ENCODE measurements at regions not wholly inside any gene's neighbourhood (a gene's known extent, or its start where the extent isn't known, plus 50 kb on each side); places are given as distances from the start of the nearest gene placed in this dataset.

- H3K27me3 ChIP-seq (ENCODE audit: control insufficient read depth, insufficient read depth, low read length) = no peaks in the 10 kb centered on the region
- no peaks in the 10 kb centered on the region for H3K4me1 ChIP-seq (ENCODE audit: control insufficient read depth, insufficient read depth, low read length)
- no peak overlapping the region for H3K9ac ChIP-seq (ENCODE audit: low read length)
- H3K27ac ChIP-seq (ENCODE audit: low read depth, low read length) = no peak overlapping the region
- H3K4me3 ChIP-seq (ENCODE audit: low read depth, low read length) = no peak overlapping the region
- no peaks in the 10 kb centered on the region for H3K36me3 ChIP-seq (ENCODE audit: control insufficient read depth, insufficient read depth, low read length)
- no peaks in the 10 kb centered on the region for H3K9me3 ChIP-seq (ENCODE audit: control insufficient read depth, insufficient read depth, low read depth, low read length)
Measured at GRCh38 chr15:97473627-97474026, 486.9 kb upstream of the ARRDC4 start.

- Histone ChIP-seq H3K27ac (ENCODE audit: low read depth, low read length) (no peak overlapping the region), H3K4me3 (ENCODE audit: low read depth, low read length) (no peak overlapping the region), H3K9me3 (ENCODE audit: control insufficient read depth, insufficient read depth, low read depth, low read length) (no peaks in the 10 kb centered on the region), H3K9ac (ENCODE audit: low read length) (no peak overlapping the region), H3K4me1 (ENCODE audit: control insufficient read depth, insufficient read depth, low read length) (no peaks in the 10 kb centered on the region), H3K36me3 (ENCODE audit: control insufficient read depth, insufficient read depth, low read length) (no peaks in the 10 kb centered on the region), H3K27me3 (ENCODE audit: control insufficient read depth, insufficient read depth, low read length) (no peaks in the 10 kb centered on the region)
Measured at GRCh38 chr15:97479957-97480356, 480.5 kb upstream of the ARRDC4 start.

GRCh38 chr15:97482521-97482920, 478.0 kb upstream of the ARRDC4 start:
- H3K4me1 ChIP-seq (ENCODE audit: control insufficient read depth, insufficient read depth, low read length) = no peaks in the 10 kb centered on the region
- H3K27me3 ChIP-seq (ENCODE audit: control insufficient read depth, insufficient read depth, low read length) = no peaks in the 10 kb centered on the region
- no peaks in the 10 kb centered on the region for H3K9me3 ChIP-seq (ENCODE audit: control insufficient read depth, insufficient read depth, low read depth, low read length)
- no peak overlapping the region for H3K9ac ChIP-seq (ENCODE audit: low read length)
- H3K36me3 ChIP-seq (ENCODE audit: control insufficient read depth, insufficient read depth, low read length) = no peaks in the 10 kb centered on the region
- no peak overlapping the region for H3K4me3 ChIP-seq (ENCODE audit: low read depth, low read length)
- no peak overlapping the region for H3K27ac ChIP-seq (ENCODE audit: low read depth, low read length)

- H3K4me1 ChIP-seq (ENCODE audit: control insufficient read depth, insufficient read depth, low read length) = no peaks in the 10 kb centered on the region
- no peaks in the 10 kb centered on the region for H3K9me3 ChIP-seq (ENCODE audit: control insufficient read depth, insufficient read depth, low read depth, low read length)
- H3K27ac ChIP-seq (ENCODE audit: low read depth, low read length) = no peak overlapping the region
- H3K4me3 ChIP-seq (ENCODE audit: low read depth, low read length) = no peak overlapping the region
- H3K9ac ChIP-seq (ENCODE audit: low read length) = no peak overlapping the region
- no peaks in the 10 kb centered on the region for H3K36me3 ChIP-seq (ENCODE audit: control insufficient read depth, insufficient read depth, low read length)
- no peaks in the 10 kb centered on the region for H3K27me3 ChIP-seq (ENCODE audit: control insufficient read depth, insufficient read depth, low read length)
Measured at GRCh38 chr15:97483232-97483631, 477.3 kb upstream of the ARRDC4 start.

- H3K36me3 ChIP-seq (ENCODE audit: control insufficient read depth, insufficient read depth, low read length) = no peaks in the 10 kb centered on the region
- H3K4me3 ChIP-seq (ENCODE audit: low read depth, low read length) = no peak overlapping the region
- H3K9me3 ChIP-seq (ENCODE audit: control insufficient read depth, insufficient read depth, low read depth, low read length) = no peaks in the 10 kb centered on the region
- H3K9ac ChIP-seq (ENCODE audit: low read length) = no peak overlapping the region
- H3K4me1 ChIP-seq (ENCODE audit: control insufficient read depth, insufficient read depth, low read length) = no peaks in the 10 kb centered on the region
- no peak overlapping the region for H3K27ac ChIP-seq (ENCODE audit: low read depth, low read length)
- no peaks in the 10 kb centered on the region for H3K27me3 ChIP-seq (ENCODE audit: control insufficient read depth, insufficient read depth, low read length)
Measured at GRCh38 chr15:97490429-97490828, 470.1 kb upstream of the ARRDC4 start.

GRCh38 chr15:97501291-97501690, 459.2 kb upstream of the ARRDC4 start:
- Histone ChIP-seq H3K27ac (ENCODE audit: low read depth, low read length) (no peak overlapping the region), H3K4me1 (ENCODE audit: control insufficient read depth, insufficient read depth, low read length) (no peaks in the 10 kb centered on the region), H3K36me3 (ENCODE audit: control insufficient read depth, insufficient read depth, low read length) (no peaks in the 10 kb centered on the region), H3K27me3 (ENCODE audit: control insufficient read depth, insufficient read depth, low read length) (no peaks in the 10 kb centered on the region), H3K9ac (ENCODE audit: low read length) (no peak overlapping the region), H3K9me3 (ENCODE audit: control insufficient read depth, insufficient read depth, low read depth, low read length) (no peaks in the 10 kb centered on the region), H3K4me3 (ENCODE audit: low read depth, low read length) (no peak overlapping the region)

- H3K9ac ChIP-seq (ENCODE audit: low read length) = no peak overlapping the region
- no peak overlapping the region for H3K27ac ChIP-seq (ENCODE audit: low read depth, low read length)
- no peaks in the 10 kb centered on the region for H3K4me1 ChIP-seq (ENCODE audit: control insufficient read depth, insufficient read depth, low read length)
- no peak overlapping the region for H3K4me3 ChIP-seq (ENCODE audit: low read depth, low read length)
- no peaks in the 10 kb centered on the region for H3K27me3 ChIP-seq (ENCODE audit: control insufficient read depth, insufficient read depth, low read length)
- no peaks in the 10 kb centered on the region for H3K36me3 ChIP-seq (ENCODE audit: control insufficient read depth, insufficient read depth, low read length)
- H3K9me3 ChIP-seq (ENCODE audit: control insufficient read depth, insufficient read depth, low read depth, low read length) = no peaks in the 10 kb centered on the region
Measured at GRCh38 chr15:97502038-97502437, 458.5 kb upstream of the ARRDC4 start.

GRCh38 chr15:97504031-97504792, 456.3 kb upstream of the ARRDC4 start:
- Histone ChIP-seq H3K4me1 (ENCODE audit: control insufficient read depth, insufficient read depth, low read length) (no peaks in the 10 kb centered on the region), H3K9ac (ENCODE audit: low read length) (no peak overlapping the region), H3K4me3 (ENCODE audit: low read depth, low read length) (no peak overlapping the region), H3K27me3 (ENCODE audit: control insufficient read depth, insufficient read depth, low read length) (no peaks in the 10 kb centered on the region), H3K9me3 (ENCODE audit: control insufficient read depth, insufficient read depth, low read depth, low read length) (no peaks in the 10 kb centered on the region), H3K36me3 (ENCODE audit: control insufficient read depth, insufficient read depth, low read length) (no peaks in the 10 kb centered on the region), H3K27ac (ENCODE audit: low read depth, low read length) (no peak overlapping the region)

- Histone ChIP-seq H3K27ac (ENCODE audit: low read depth, low read length) (no peak overlapping the region), H3K36me3 (ENCODE audit: control insufficient read depth, insufficient read depth, low read length) (no peaks in the 10 kb centered on the region), H3K9me3 (ENCODE audit: control insufficient read depth, insufficient read depth, low read depth, low read length) (no peaks in the 10 kb centered on the region), H3K9ac (ENCODE audit: low read length) (no peak overlapping the region), H3K4me3 (ENCODE audit: low read depth, low read length) (no peak overlapping the region), H3K4me1 (ENCODE audit: control insufficient read depth, insufficient read depth, low read length) (peaks cover 4% of the 10 kb centered on the region; the same call in 1 of the 2 replicates), H3K27me3 (ENCODE audit: control insufficient read depth, insufficient read depth, low read length) (no peaks in the 10 kb centered on the region)
Measured at GRCh38 chr15:97517737-97518136, 442.8 kb upstream of the ARRDC4 start.

- Histone ChIP-seq H3K36me3 (ENCODE audit: control insufficient read depth, insufficient read depth, low read length) (no peaks in the 10 kb centered on the region), H3K4me1 (ENCODE audit: control insufficient read depth, insufficient read depth, low read length) (peaks cover 4% of the 10 kb centered on the region; the same call in 1 of the 2 replicates), H3K27me3 (ENCODE audit: control insufficient read depth, insufficient read depth, low read length) (no peaks in the 10 kb centered on the region), H3K9me3 (ENCODE audit: control insufficient read depth, insufficient read depth, low read depth, low read length) (no peaks in the 10 kb centered on the region), H3K9ac (ENCODE audit: low read length) (no peak overlapping the region), H3K4me3 (ENCODE audit: low read depth, low read length) (no peak overlapping the region), H3K27ac (ENCODE audit: low read depth, low read length) (no peak overlapping the region)
Measured at GRCh38 chr15:97520689-97521088, 439.8 kb upstream of the ARRDC4 start.

- H3K4me3 ChIP-seq (ENCODE audit: low read depth, low read length) = no peak overlapping the region
- no peaks in the 10 kb centered on the region for H3K9me3 ChIP-seq (ENCODE audit: control insufficient read depth, insufficient read depth, low read depth, low read length)
- H3K27ac ChIP-seq (ENCODE audit: low read depth, low read length) = no peak overlapping the region
- no peaks in the 10 kb centered on the region for H3K27me3 ChIP-seq (ENCODE audit: control insufficient read depth, insufficient read depth, low read length)
- H3K36me3 ChIP-seq (ENCODE audit: control insufficient read depth, insufficient read depth, low read length) = no peaks in the 10 kb centered on the region
- no peak overlapping the region for H3K9ac ChIP-seq (ENCODE audit: low read length)
- H3K4me1 ChIP-seq (ENCODE audit: control insufficient read depth, insufficient read depth, low read length) = peaks cover 4% of the 10 kb centered on the region; the same call in 1 of the 2 replicates
Measured at GRCh38 chr15:97521381-97522285, 438.9 kb upstream of the ARRDC4 start.
